RPMI7951 (cell line): ENCODE measurements at regions not wholly inside any gene's neighbourhood (a gene's known extent, or its start where the extent isn't known, plus 50 kb on each side); places are given as distances from the start of the nearest gene placed in this dataset.
"Not testable (repeated sequence)": the region's sequence is repeated elsewhere in the genome, so short reads cannot be mapped to it uniquely, and the experiment has no call there.

ENCODE experiments used
- DNase-seq: peaks from one replicate; pipeline ENCODE4 v3.0.0-alpha.2; 2012; ENCODE audit warnings: low read depth

GRCh38 chr1:55879346-55879745 lies 664.2 kb upstream of the USP24 start:
- DNase-seq, result no peak

- DNase-seq, result peak; percentile 77
Measured at GRCh38 chr1:55877437-55878232, 662.5 kb upstream of the USP24 start.

GRCh38 chr1:55876276-55877060 lies 661.3 kb upstream of the USP24 start:
- DNase-seq, result no peak

- DNase-seq, result peak; percentile 38
Measured at GRCh38 chr1:55870106-55870505, 654.9 kb upstream of the USP24 start.

- peak; percentile 24 for DNase-seq
Measured at GRCh38 chr1:55869065-55869464, 653.9 kb upstream of the USP24 start.

- peak; percentile 60 for DNase-seq
Measured at GRCh38 chr1:55868026-55868425, 652.9 kb upstream of the USP24 start.

- no peak for DNase-seq
Measured at GRCh38 chr1:55867304-55867843, 652.2 kb upstream of the USP24 start.

- DNase-seq, result not testable (repeated sequence)
Measured at GRCh38 chr1:55865778-55866177, 650.6 kb upstream of the USP24 start.

GRCh38 chr1:55864251-55864650 lies 649.1 kb upstream of the USP24 start:
- DNase-seq, result no peak

GRCh38 chr1:55861676-55862340 lies 646.6 kb upstream of the USP24 start:
- DNase-seq, result no peak

GRCh38 chr1:55860798-55861519 lies 645.8 kb upstream of the USP24 start:
- DNase-seq, result peak; percentile 13

GRCh38 chr1:55860326-55860725 lies 645.2 kb upstream of the USP24 start:
- no peak for DNase-seq

- DNase-seq, result no peak
Measured at GRCh38 chr1:55854911-55855310, 639.7 kb upstream of the USP24 start.

- DNase-seq, result peak; percentile 51
Measured at GRCh38 chr1:55848906-55849305, 633.7 kb upstream of the USP24 start.

GRCh38 chr1:55846051-55846450 lies 630.9 kb upstream of the USP24 start:
- DNase-seq, result no peak

GRCh38 chr1:55844322-55844721 lies 629.2 kb upstream of the USP24 start:
- no peak for DNase-seq

GRCh38 chr1:55839626-55840025 lies 624.5 kb upstream of the USP24 start:
- no peak for DNase-seq

- no peak for DNase-seq
Measured at GRCh38 chr1:55839221-55839620, 624.1 kb upstream of the USP24 start.

- DNase-seq, result peak; percentile 65
Measured at GRCh38 chr1:55836086-55836485, 620.9 kb upstream of the USP24 start.

GRCh38 chr1:55833529-55834091 lies 618.4 kb upstream of the USP24 start:
- DNase-seq, result peak; percentile 31

- DNase-seq, result no peak
Measured at GRCh38 chr1:55831759-55832158, 616.6 kb upstream of the USP24 start.
